Naive thymus-derived CD4-positive, alpha-beta T cell (primary cell): ENCODE measurements at regions not wholly inside any gene's neighbourhood (a gene's known extent, or its start where the extent isn't known, plus 50 kb on each side); places are given as distances from the start of the nearest gene placed in this dataset.

ENCODE experiments used
- ATAC-seq: fragments of 150-1000 bp; cut with Tn5 transposase; 2 replicates; pipeline ENCODE4 v1.10.0; 2021; ENCODE audit warnings: mild to moderate bottlenecking, moderate library complexity
- CTCF ChIA-PET: fragments of 350-600 bp; sonication (Branson Sonifier 250); formaldehyde crosslinking; loops from one replicate; lab custom pipeline; 2021; ENCODE audit warnings: antibody characterized with exemption; lab: Charles Lee
- POLR2A ChIA-PET: fragments of 350-600 bp; sonication (Branson Sonifier 250); formaldehyde crosslinking; loops from one replicate; lab custom pipeline; 2021; ENCODE audit warnings: antibody characterized with exemption, inconsistent platforms; lab: Charles Lee
- DNase-seq, 9 donors: peaks; one replicate each; pipeline versions ENCODE4 v3.0.0 to v3.0.0-alpha.2; 2020 to 2022; ENCODE audit warnings: mixed read lengths in 1 of 9
- H3K27ac ChIP-seq: one replicate; pipeline ENCODE4 v1.7.0; 2013; ENCODE audit warnings: mild to moderate bottlenecking, low read depth, low read length, moderate library complexity
- H3K27me3 ChIP-seq, 2 donors: one replicate each; pipeline ENCODE4 v1.7.0; 2013; ENCODE audit warnings: low read length in 2 of 2, mild to moderate bottlenecking in 2 of 2, moderate library complexity in 2 of 2; ENCODE audit not compliant: control insufficient read depth in 2 of 2, insufficient read depth in 2 of 2
- H3K36me3 ChIP-seq, 3 experiments: 1 replicate in 2 of 3; 2 replicates in 1 of 3; pipeline ENCODE4 v1.7.0; 2013; ENCODE audit warnings: low read length in 3 of 3, mild to moderate bottlenecking in 3 of 3, moderate library complexity in 1 of 3; ENCODE audit not compliant: insufficient read depth in 3 of 3, control insufficient read depth in 2 of 3
- H3K4me1 ChIP-seq, 2 donors: one replicate each; pipeline ENCODE4 v1.7.0; 2013; ENCODE audit warnings: low read length in 2 of 2, mild to moderate bottlenecking in 2 of 2, moderate library complexity in 1 of 2; ENCODE audit not compliant: control insufficient read depth in 2 of 2, insufficient read depth in 2 of 2
- H3K4me3 ChIP-seq: 2 replicates; pipeline ENCODE4 v1.7.0; 2013; ENCODE audit warnings: mild to moderate bottlenecking, low read length
- H3K9me3 ChIP-seq, 3 experiments: 1 replicate in 2 of 3; 2 replicates in 1 of 3; pipeline ENCODE4 v1.7.0; 2013; ENCODE audit warnings: low read length in 3 of 3; ENCODE audit not compliant: control insufficient read depth in 2 of 3
- H3K27ac Mint-ChIP-seq, 9 donors: one replicate each; pipeline ENCODE4 v1.8.0; 2020 to 2022; ENCODE audit warnings: mixed read lengths in 9 of 9, mild to moderate bottlenecking in 8 of 9, moderate library complexity in 5 of 9, inconsistent platforms in 2 of 9
- H3K27me3 Mint-ChIP-seq, 5 donors: one replicate each; pipeline ENCODE4 v1.8.0; 2021 to 2022; ENCODE audit warnings: mixed read lengths in 5 of 5, mild to moderate bottlenecking in 1 of 5
- H3K36me3 Mint-ChIP-seq, 5 donors: one replicate each; pipeline ENCODE4 v1.8.0; 2020 to 2022; ENCODE audit warnings: mixed read lengths in 5 of 5, mild to moderate bottlenecking in 3 of 5, inconsistent platforms in 1 of 5
- H3K4me1 Mint-ChIP-seq, 7 donors: one replicate each; pipeline ENCODE4 v1.8.0; 2020 to 2022; ENCODE audit warnings: mixed read lengths in 7 of 7, mild to moderate bottlenecking in 3 of 7, inconsistent platforms in 1 of 7
- H3K4me3 Mint-ChIP-seq, 10 donors: one replicate each; pipeline ENCODE4 v1.8.0; 2020 to 2022; ENCODE audit warnings: mild to moderate bottlenecking in 10 of 10, mixed read lengths in 10 of 10, moderate library complexity in 6 of 10, inconsistent platforms in 2 of 10
- H3K9me3 Mint-ChIP-seq, 11 donors: one replicate each; pipeline ENCODE4 v1.8.0; 2020 to 2022; ENCODE audit warnings: mixed read lengths in 11 of 11, mild to moderate bottlenecking in 4 of 11, inconsistent platforms in 1 of 11, moderate library complexity in 1 of 11
- intact Hi-C, 2 donors: fragments of 100-400 bp; cut with micrococcal nuclease; formaldehyde crosslinking; loops; one replicate each; pipeline ENCODE4 v1.15.1; 2023

- no peaks in the 10 kb centered on the region for H3K27me3 Mint-ChIP-seq
- H3K27ac ChIP-seq: no peak overlapping the region
- POLR2A ChIA-PET: no interaction called here
- DNase-seq (no peak), ATAC-seq (no peak)
- no peak overlapping the region for H3K27ac Mint-ChIP-seq
- peaks cover 0 to 4% (median 0%) of the 10 kb centered on the region in 5 donors for H3K36me3 Mint-ChIP-seq
- CTCF ChIA-PET: no interaction called here
- H3K4me1 ChIP-seq: no peaks in the 10 kb centered on the region
- H3K4me3 Mint-ChIP-seq: no peak overlapping the region
- H3K4me1 Mint-ChIP-seq: no peaks in the 10 kb centered on the region
- no peak overlapping the region for H3K4me3 ChIP-seq
- no peaks in the 10 kb centered on the region for H3K36me3 ChIP-seq
- peaks cover 0 to 6% (median 0%) of the 10 kb centered on the region in 3 experiments for H3K9me3 ChIP-seq
- no peaks in the 10 kb centered on the region for H3K27me3 ChIP-seq
- H3K9me3 Mint-ChIP-seq: peaks cover 0 to 32% (median 10%) of the 10 kb centered on the region in 11 donors
- intact Hi-C loops: no loop called here
Measured at GRCh38 chr1:104593413-104594187, 843.9 kb downstream of the AMY1C start.

DNA sequence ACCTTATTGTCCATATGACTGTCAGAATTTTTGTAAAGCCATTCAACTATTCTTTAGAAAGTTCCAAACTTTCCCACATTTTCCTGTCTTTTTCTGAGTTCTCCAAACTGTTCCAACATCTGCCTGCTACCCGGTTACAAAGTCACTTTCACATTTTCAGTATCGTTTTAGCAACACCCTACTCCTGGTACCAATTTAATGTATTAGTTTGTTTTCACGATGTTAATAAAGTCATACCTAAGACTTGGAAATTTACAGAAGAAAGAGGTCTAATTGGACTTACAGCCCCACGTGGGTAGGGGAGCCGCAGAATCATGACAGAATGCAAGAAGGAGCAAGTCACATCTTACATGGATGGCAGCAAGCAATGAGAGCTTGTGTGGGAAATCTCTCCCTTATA is 867.8 kb downstream of the AMY1C start:
- ATAC-seq: no peak
- no peak overlapping the region for H3K27ac Mint-ChIP-seq
- no peaks in the 10 kb centered on the region for H3K4me1 Mint-ChIP-seq
- intact Hi-C loops: no loop called here
- H3K27me3 Mint-ChIP-seq: no peaks in the 10 kb centered on the region
- H3K4me3 ChIP-seq: no peak overlapping the region
- ChIA-PET CTCF (no interaction called here), POLR2A (no interaction called here)
- DNase-seq: no peak
- no peaks in the 10 kb centered on the region for H3K27me3 ChIP-seq
- no peaks in the 10 kb centered on the region for H3K36me3 ChIP-seq
- H3K36me3 Mint-ChIP-seq: peaks cover 0 to 5% (median 0%) of the 10 kb centered on the region in 5 donors
- no peaks in the 10 kb centered on the region for H3K9me3 ChIP-seq
- H3K4me3 Mint-ChIP-seq: no peak overlapping the region
- H3K27ac ChIP-seq: no peak overlapping the region
- peaks cover 7 to 49% (median 24%) of the 10 kb centered on the region in 11 donors for H3K9me3 Mint-ChIP-seq
- H3K4me1 ChIP-seq: no peaks in the 10 kb centered on the region

- no peaks in the 10 kb centered on the region for H3K27me3 Mint-ChIP-seq
- ATAC-seq (no peak), DNase-seq (no peak)
- H3K4me1 Mint-ChIP-seq: no peaks in the 10 kb centered on the region
- H3K9me3 ChIP-seq: no peaks in the 10 kb centered on the region
- no peak overlapping the region for H3K4me3 ChIP-seq
- H3K27ac Mint-ChIP-seq: no peak overlapping the region
- no peaks in the 10 kb centered on the region for H3K27me3 ChIP-seq
- intact Hi-C loops: no loop called here
- H3K4me3 Mint-ChIP-seq: no peak overlapping the region
- H3K36me3 ChIP-seq: no peaks in the 10 kb centered on the region
- no peak overlapping the region for H3K27ac ChIP-seq
- ChIA-PET POLR2A (no interaction called here), CTCF (no interaction called here)
- H3K9me3 Mint-ChIP-seq: peaks cover 7 to 39% (median 18%) of the 10 kb centered on the region in 11 donors
- H3K36me3 Mint-ChIP-seq: peaks cover 0 to 5% (median 0%) of the 10 kb centered on the region in 5 donors
- no peaks in the 10 kb centered on the region for H3K4me1 ChIP-seq
Measured at GRCh38 chr1:104621221-104621620, 871.5 kb downstream of the AMY1C start.

GRCh38 chr1:104624538-104624937 is 874.8 kb downstream of the AMY1C start:
- Histone ChIP-seq H3K4me3 (no peak overlapping the region), H3K36me3 (no peaks in the 10 kb centered on the region), H3K27me3 (no peaks in the 10 kb centered on the region), H3K4me1 (no peaks in the 10 kb centered on the region), H3K27ac (no peak overlapping the region), H3K9me3 (no peaks in the 10 kb centered on the region)
- peaks cover 0 to 30% (median 6%) of the 10 kb centered on the region in 11 donors for H3K9me3 Mint-ChIP-seq
- ChIA-PET POLR2A (no interaction called here), CTCF (no interaction called here)
- no peak for DNase-seq
- no peaks in the 10 kb centered on the region for H3K36me3 Mint-ChIP-seq
- no peaks in the 10 kb centered on the region for H3K4me1 Mint-ChIP-seq
- no peak for ATAC-seq
- no peak overlapping the region for H3K4me3 Mint-ChIP-seq
- H3K27me3 Mint-ChIP-seq: no peaks in the 10 kb centered on the region
- intact Hi-C loops: no loop called here
- H3K27ac Mint-ChIP-seq: no peak overlapping the region

DNA sequence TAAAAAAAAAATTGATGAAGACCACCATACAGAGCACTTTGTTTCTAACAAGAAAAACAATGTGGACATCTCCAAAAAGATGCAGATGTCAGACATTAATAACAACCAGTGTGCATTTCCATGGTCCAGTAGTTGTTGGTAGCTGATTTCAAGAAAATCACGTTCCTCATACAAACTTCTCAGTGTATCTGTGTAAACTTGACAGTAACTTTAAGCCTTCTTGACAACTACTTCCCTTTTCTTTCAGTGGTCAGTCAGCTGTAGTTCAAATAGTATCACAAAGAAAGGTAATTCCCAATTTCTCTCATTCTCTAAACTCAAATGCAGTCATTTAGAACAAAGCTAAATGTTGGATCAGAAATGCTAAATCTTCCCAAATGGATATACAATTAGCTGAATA is 879.9 kb downstream of the AMY1C start:
- Histone ChIP-seq H3K9me3 (no peaks in the 10 kb centered on the region), H3K27me3 (no peaks in the 10 kb centered on the region), H3K4me1 (no peaks in the 10 kb centered on the region), H3K36me3 (no peaks in the 10 kb centered on the region), H3K4me3 (no peak overlapping the region), H3K27ac (no peak overlapping the region)
- Mint-ChIP-seq H3K9me3 (peaks cover 0 to 16% (median 5%) of the 10 kb centered on the region in 11 donors), H3K4me3 (no peak overlapping the region), H3K4me1 (no peaks in the 10 kb centered on the region), H3K27ac (no peak overlapping the region), H3K27me3 (no peaks in the 10 kb centered on the region), H3K36me3 (no peaks in the 10 kb centered on the region)
- ATAC-seq: no peak
- ChIA-PET CTCF (interaction anchor here (0.7 kb wide), 1 partner anchor 179 kb away, joined by 3 read pairs; no protein-coding TSS in a partner anchor), POLR2A (no interaction called here)
- intact Hi-C loops: no loop called here
- no peak for DNase-seq

GRCh38 chr1:104630567-104631149 is 881.0 kb downstream of the AMY1C start:
- H3K4me1 Mint-ChIP-seq: no peaks in the 10 kb centered on the region
- H3K36me3 ChIP-seq: no peaks in the 10 kb centered on the region
- H3K9me3 ChIP-seq: no peaks in the 10 kb centered on the region
- no peaks in the 10 kb centered on the region for H3K4me1 ChIP-seq
- no peaks in the 10 kb centered on the region for H3K27me3 ChIP-seq
- POLR2A ChIA-PET: no interaction called here
- no peaks in the 10 kb centered on the region for H3K36me3 Mint-ChIP-seq
- H3K27me3 Mint-ChIP-seq: no peaks in the 10 kb centered on the region
- no peak overlapping the region for H3K4me3 ChIP-seq
- ATAC-seq: no peak
- H3K4me3 Mint-ChIP-seq: no peak overlapping the region
- H3K27ac ChIP-seq: no peak overlapping the region
- DNase-seq: no peak
- H3K9me3 Mint-ChIP-seq: peaks cover 0 to 16% (median 2%) of the 10 kb centered on the region in 11 donors
- no peak overlapping the region for H3K27ac Mint-ChIP-seq
- intact Hi-C loops: no loop called here
- CTCF ChIA-PET: no interaction called here

- Histone ChIP-seq H3K36me3 (no peaks in the 10 kb centered on the region), H3K4me3 (no peak overlapping the region), H3K27me3 (no peaks in the 10 kb centered on the region), H3K4me1 (no peaks in the 10 kb centered on the region), H3K9me3 (peaks cover 0 to 3% (median 0%) of the 10 kb centered on the region in 3 experiments), H3K27ac (no peak overlapping the region)
- Mint-ChIP-seq H3K4me1 (no peaks in the 10 kb centered on the region), H3K36me3 (no peaks in the 10 kb centered on the region), H3K9me3 (peaks cover 0 to 24% (median 5%) of the 10 kb centered on the region in 11 donors), H3K27me3 (no peaks in the 10 kb centered on the region), H3K27ac (no peak overlapping the region), H3K4me3 (no peak overlapping the region)
- ATAC-seq: no peak
- DNase-seq: no peak
- CTCF ChIA-PET: no interaction called here
- POLR2A ChIA-PET: no interaction called here
- intact Hi-C loops: no loop called here
Measured at GRCh38 chr1:104636581-104636980, 886.9 kb downstream of the AMY1C start.
